Transverse colon (tissue), 4 donors: ENCODE measurements at regions not wholly inside any gene's neighbourhood (a gene's known extent, or its start where the extent isn't known, plus 50 kb on each side); places are given as distances from the start of the nearest gene placed in this dataset.

Experiments
- DNase-seq: peaks from one replicate; pipeline ENCODE4 v3.0.0-alpha.2; 2019
- H3K27ac ChIP-seq, 4 donors: fragments of 200-600 bp; sonication (generic); 2 replicates each; pipeline ENCODE4 v1.5.1; 2016 to 2018; ENCODE audit warnings: inconsistent platforms in 4 of 4
- H3K27me3 ChIP-seq: fragments of 200-600 bp; sonication (generic); 2 replicates; pipeline ENCODE4 v1.5.1; 2017; ENCODE audit warnings: inconsistent platforms
- H3K36me3 ChIP-seq, 4 donors: fragments of 200-600 bp; sonication (generic); 2 replicates each; pipeline ENCODE4 v1.5.1; 2017 to 2019; ENCODE audit warnings: inconsistent platforms in 4 of 4
- H3K4me1 ChIP-seq, 4 donors: fragments of 200-600 bp; sonication (generic); 2 replicates each; pipeline ENCODE4 v1.5.1; 2017 to 2020; ENCODE audit warnings: inconsistent platforms in 4 of 4
- H3K4me3 ChIP-seq, 4 donors: fragments of 200-600 bp; sonication (generic); 1 replicate in 1 of 4; 2 replicates in 3 of 4; pipeline versions ENCODE4 v1.5.1 to v1.6.1; 2017 to 2019; ENCODE audit warnings: inconsistent platforms in 4 of 4
- H3K9me3 ChIP-seq, 2 donors: fragments of 200-600 bp; sonication (generic); 2 replicates each; pipeline ENCODE4 v1.5.1; 2017 to 2019; ENCODE audit warnings: inconsistent platforms in 2 of 2
- CTCF ChIP-seq, 5 experiments: fragments of 200-600 bp in 3 of 5; fragments of 450-650 bp in 2 of 5; sonication (generic) in 3 of 5; IDR thresholded peaks; 1 replicate in 2 of 5; 2 replicates in 3 of 5; pipeline ENCODE4 v1.5.1; 2016 to 2017; ENCODE audit warnings: antibody characterized with exemption in 5 of 5, inconsistent platforms in 3 of 5, mild to moderate bottlenecking in 2 of 5, moderate library complexity in 1 of 5
- EP300 ChIP-seq: sonication (generic); formaldehyde crosslinking; IDR thresholded peaks from one replicate; pipeline ENCODE4 v1.6.1; 2017; ENCODE audit warnings: antibody characterized with exemption, low read depth
- POLR2A ChIP-seq: fragments of 450-650 bp; IDR thresholded peaks from one replicate; pipeline ENCODE4 v1.6.1; 2016; ENCODE audit warnings: antibody characterized with exemption, mild to moderate bottlenecking, moderate library complexity
- POLR2AphosphoS5 ChIP-seq, 3 donors: sonication (generic); formaldehyde crosslinking; IDR thresholded peaks; one replicate each; pipeline ENCODE4 v1.6.1; 2016; ENCODE audit warnings: antibody characterized with exemption in 3 of 3
- WGBS, 2 donors: methylation state at CpG; one replicate each; pipeline ENCODE4 v1.1.5; 2018; ENCODE audit warnings: low coverage in 1 of 2; 5-methylcytosine and 5-hydroxymethylcytosine counted together
- in situ Hi-C, 4 donors: fragments of 200-750 bp; cut with MboI; loops; one replicate each; pipeline versions ENCODE4 v1.15.0 to v1.15.1; 2017; ENCODE audit warnings: low sequenced_read_pairs in 3 of 4, low pct_ligation_motif_present in 1 of 4, low pct_unique_long_range_greater_than_20kb in 1 of 4
- intact Hi-C: fragments of 100-400 bp; cut with DNase I; formaldehyde crosslinking; loops from one replicate; pipeline ENCODE4 v1.15.1; 2023; ENCODE audit warnings: low total_unique reads

GRCh38 chr21:35720208-35720731, 340.1 kb downstream of the SETD4 start:
- Histone ChIP-seq H3K9me3 (no peaks in the 10 kb centered on the region), H3K4me3 (no peak overlapping the region), H3K36me3 (no peaks in the 10 kb centered on the region), H3K4me1 (no peaks in the 10 kb centered on the region), H3K27ac (no peak overlapping the region), H3K27me3 (peaks cover 4% of the 10 kb centered on the region)
- WGBS, 2 donors: 47 to 52% methylated on average over 6 of the region's 6 CpGs
- in situ Hi-C loops (no loop called here), intact Hi-C loops (no loop called here)
- TF ChIP-seq POLR2A (no peak), EP300 (no peak), CTCF (IDR thresholded peaks at IDR 0.05) (no peak), POLR2AphosphoS5 (IDR thresholded peaks at IDR 0.05) (no peak)
- DNase-seq: no peak

- Histone ChIP-seq H3K4me1 (no peaks in the 10 kb centered on the region), H3K4me3 (no peak overlapping the region), H3K36me3 (no peaks in the 10 kb centered on the region), H3K27me3 (no peaks in the 10 kb centered on the region), H3K27ac (no peak overlapping the region), H3K9me3 (no peaks in the 10 kb centered on the region)
- WGBS, 2 donors: 17 to 76% methylated on average over 1 of the region's 1 CpG
- TF ChIP-seq EP300: no peak
- TF ChIP-seq POLR2A: no peak
- TF ChIP-seq CTCF (IDR thresholded peaks at IDR 0.05): no peak
- no peak for TF ChIP-seq POLR2AphosphoS5 (IDR thresholded peaks at IDR 0.05)
- in situ Hi-C loops: no loop called here
- intact Hi-C loops: no loop called here
- no peak for DNase-seq
These were observed 341.2 kb downstream of the SETD4 start for GRCh38 chr21:35719080-35719479.

GRCh38 chr21:35716876-35717565, 343.3 kb downstream of the SETD4 start:
- H3K4me3 ChIP-seq: no peak overlapping the region
- 43 to 67% methylated on average over 1 to 2 of the region's 2 CpGs for WGBS, 2 donors

GRCh38 chr21:35713914-35714313, 346.4 kb downstream of the SETD4 start:
- Histone ChIP-seq H3K4me1 (no peaks in the 10 kb centered on the region), H3K27me3 (no peaks in the 10 kb centered on the region), H3K36me3 (no peaks in the 10 kb centered on the region), H3K27ac (no peak overlapping the region), H3K9me3 (no peaks in the 10 kb centered on the region), H3K4me3 (no peak overlapping the region)
- no peak for DNase-seq
- intact Hi-C loops (no loop called here), in situ Hi-C loops (no loop called here)
- 64% methylated on average over 2 of the region's 2 CpGs; no CpG with 5 or more reads in 1 of the 2 donors for WGBS, 2 donors
- TF ChIP-seq CTCF (IDR thresholded peaks at IDR 0.05): no peak
- no peak for TF ChIP-seq POLR2A

More at GRCh38 chr21:35716876-35717565, 343.3 kb downstream of the SETD4 start:
- Histone ChIP-seq H3K27me3 (no peaks in the 10 kb centered on the region), H3K9me3 (no peaks in the 10 kb centered on the region), H3K4me1 (no peaks in the 10 kb centered on the region), H3K27ac (no peak overlapping the region), H3K36me3 (no peaks in the 10 kb centered on the region)
- in situ Hi-C loops: no loop called here
- DNase-seq: no peak
- no peak for TF ChIP-seq POLR2AphosphoS5 (IDR thresholded peaks at IDR 0.05)
- TF ChIP-seq CTCF (IDR thresholded peaks at IDR 0.05): no peak
- TF ChIP-seq EP300: no peak
- TF ChIP-seq POLR2A: no peak
- intact Hi-C loops: no loop called here
